NB4 (cell line): ENCODE measurements at regions not wholly inside any gene's neighbourhood (a gene's known extent, or its start where the extent isn't known, plus 50 kb on each side); places are given as distances from the start of the nearest gene placed in this dataset.

ENCODE experiments used
- MYC ChIP-seq: IDR thresholded peaks from 2 replicates; pipeline ENCODE4 v1.6.1; 2011; ENCODE audit warnings: low read depth, low read length
- POLR2A ChIP-seq: IDR thresholded peaks from 2 replicates; pipeline ENCODE4 v1.6.1; 2011; ENCODE audit warnings: mild to moderate bottlenecking; ENCODE audit not compliant: insufficient read length; ENCODE audit errors: extremely low read depth
- TF ChIP-seq, protein P1 (sequence below): IDR thresholded peaks from one replicate; pipeline ENCODE4 v1.5.1; 2012; ENCODE audit warnings: low read depth, low read length

DNA sequence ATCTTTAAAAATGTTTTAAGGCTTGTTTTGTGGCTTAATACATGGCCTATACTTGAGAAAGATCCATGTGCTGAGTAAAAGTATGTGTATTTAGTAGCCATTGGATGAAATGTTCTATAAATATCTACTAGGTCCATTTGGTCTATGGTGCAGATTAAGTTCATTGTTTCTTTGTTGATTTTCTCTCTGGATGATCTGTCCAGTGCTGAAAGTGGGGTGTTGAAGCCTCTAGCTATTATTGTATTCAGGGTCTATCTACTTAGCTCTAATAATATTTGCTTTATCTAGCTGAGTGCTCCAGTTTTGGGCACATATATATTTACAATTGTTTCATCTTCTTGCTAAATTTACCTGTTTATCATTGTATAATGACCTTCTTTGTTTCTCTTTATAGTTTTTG lies 272.2 kb upstream of the NR4A3 start:
- TF ChIP-seq, protein P1, sequence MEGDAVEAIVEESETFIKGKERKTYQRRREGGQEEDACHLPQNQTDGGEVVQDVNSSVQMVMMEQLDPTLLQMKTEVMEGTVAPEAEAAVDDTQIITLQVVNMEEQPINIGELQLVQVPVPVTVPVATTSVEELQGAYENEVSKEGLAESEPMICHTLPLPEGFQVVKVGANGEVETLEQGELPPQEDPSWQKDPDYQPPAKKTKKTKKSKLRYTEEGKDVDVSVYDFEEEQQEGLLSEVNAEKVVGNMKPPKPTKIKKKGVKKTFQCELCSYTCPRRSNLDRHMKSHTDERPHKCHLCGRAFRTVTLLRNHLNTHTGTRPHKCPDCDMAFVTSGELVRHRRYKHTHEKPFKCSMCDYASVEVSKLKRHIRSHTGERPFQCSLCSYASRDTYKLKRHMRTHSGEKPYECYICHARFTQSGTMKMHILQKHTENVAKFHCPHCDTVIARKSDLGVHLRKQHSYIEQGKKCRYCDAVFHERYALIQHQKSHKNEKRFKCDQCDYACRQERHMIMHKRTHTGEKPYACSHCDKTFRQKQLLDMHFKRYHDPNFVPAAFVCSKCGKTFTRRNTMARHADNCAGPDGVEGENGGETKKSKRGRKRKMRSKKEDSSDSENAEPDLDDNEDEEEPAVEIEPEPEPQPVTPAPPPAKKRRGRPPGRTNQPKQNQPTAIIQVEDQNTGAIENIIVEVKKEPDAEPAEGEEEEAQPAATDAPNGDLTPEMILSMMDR = no peak
- TF ChIP-seq POLR2A (no peak), MYC (no peak)
